ENCODE measurements at regions not wholly inside any gene's neighbourhood (a gene's known extent, or its start where the extent isn't known, plus 50 kb on each side); places are given as distances from the start of the nearest gene placed in this dataset.

DNA sequence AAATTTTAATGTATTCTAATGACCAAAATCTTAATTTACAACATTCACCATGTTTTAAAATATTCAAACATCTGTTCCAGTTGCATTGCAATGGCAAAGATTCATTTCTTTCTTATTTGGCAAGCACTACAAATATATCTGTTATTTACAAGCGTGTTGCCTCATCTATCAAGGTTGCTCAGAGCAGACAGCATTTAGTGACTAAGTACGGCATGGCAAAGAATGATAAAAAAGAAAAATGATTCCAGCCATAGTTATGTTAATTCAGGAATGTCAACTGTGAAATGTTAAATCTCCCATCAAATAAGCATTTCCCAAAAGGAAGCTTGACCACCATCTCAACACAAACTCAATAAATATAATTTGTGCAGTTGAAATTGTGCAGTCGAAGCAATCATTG, 312.1 kb downstream of the SEC23A start:
- TF ChIP-seq, protein P1, sequence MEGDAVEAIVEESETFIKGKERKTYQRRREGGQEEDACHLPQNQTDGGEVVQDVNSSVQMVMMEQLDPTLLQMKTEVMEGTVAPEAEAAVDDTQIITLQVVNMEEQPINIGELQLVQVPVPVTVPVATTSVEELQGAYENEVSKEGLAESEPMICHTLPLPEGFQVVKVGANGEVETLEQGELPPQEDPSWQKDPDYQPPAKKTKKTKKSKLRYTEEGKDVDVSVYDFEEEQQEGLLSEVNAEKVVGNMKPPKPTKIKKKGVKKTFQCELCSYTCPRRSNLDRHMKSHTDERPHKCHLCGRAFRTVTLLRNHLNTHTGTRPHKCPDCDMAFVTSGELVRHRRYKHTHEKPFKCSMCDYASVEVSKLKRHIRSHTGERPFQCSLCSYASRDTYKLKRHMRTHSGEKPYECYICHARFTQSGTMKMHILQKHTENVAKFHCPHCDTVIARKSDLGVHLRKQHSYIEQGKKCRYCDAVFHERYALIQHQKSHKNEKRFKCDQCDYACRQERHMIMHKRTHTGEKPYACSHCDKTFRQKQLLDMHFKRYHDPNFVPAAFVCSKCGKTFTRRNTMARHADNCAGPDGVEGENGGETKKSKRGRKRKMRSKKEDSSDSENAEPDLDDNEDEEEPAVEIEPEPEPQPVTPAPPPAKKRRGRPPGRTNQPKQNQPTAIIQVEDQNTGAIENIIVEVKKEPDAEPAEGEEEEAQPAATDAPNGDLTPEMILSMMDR (IDR thresholded peaks at IDR 0.05; ENCODE audit: low read depth, low read length), result no peak
- H3K4me3 ChIP-seq (ENCODE audit: low read depth, low read length), result no peak overlapping the region
- DNase-seq (ENCODE audit: low read depth, low spot score), result no peak
- in situ Hi-C loops (cut with HindIII; ENCODE audit: low sequenced_read_pairs), result no loop called here

DNA sequence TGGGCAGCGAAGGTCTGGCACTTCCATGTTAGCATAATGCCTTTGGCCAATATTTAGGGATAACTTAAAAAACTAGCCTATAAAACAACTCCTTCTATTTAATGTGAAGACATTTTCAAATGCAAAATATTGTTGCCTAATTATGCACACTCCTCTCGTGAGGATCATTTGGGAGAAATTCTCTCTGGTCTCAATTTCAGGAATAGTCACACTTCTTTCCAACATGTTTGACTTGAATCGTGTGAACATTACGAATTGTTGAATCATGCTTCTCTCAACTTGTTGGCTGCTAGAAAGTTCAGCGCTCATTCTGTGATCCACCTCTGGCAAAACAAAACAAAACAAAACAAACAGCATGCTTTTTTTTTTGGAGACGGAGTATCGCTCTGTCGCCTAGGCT, 313.2 kb downstream of the SEC23A start:
- in situ Hi-C loops (cut with HindIII; ENCODE audit: low sequenced_read_pairs), result no loop called here
- H3K4me3 ChIP-seq (ENCODE audit: low read depth, low read length), result no peak overlapping the region
- TF ChIP-seq, protein P1 (IDR thresholded peaks at IDR 0.05; ENCODE audit: low read depth, low read length), result no peak
- no peak for DNase-seq (ENCODE audit: low read depth, low spot score)

DNA sequence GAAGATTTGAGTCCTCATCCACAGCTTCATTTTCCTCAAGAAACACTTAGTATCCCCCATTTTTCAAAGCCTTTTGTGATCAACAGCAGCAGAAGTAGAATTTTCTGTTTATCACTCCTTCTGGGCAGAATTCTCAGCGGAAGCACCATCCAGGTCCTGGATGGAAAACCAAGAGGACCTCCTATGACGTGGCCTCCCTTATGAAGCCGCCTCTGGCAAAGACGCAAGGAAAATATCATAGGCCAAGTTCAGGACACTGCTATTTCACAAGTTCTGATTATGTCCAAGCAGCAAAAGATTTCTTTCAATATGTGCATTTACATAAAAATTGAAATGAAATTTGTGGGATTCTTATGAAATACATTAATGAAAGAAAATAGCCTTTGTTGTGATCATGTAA, 315.0 kb downstream of the SEC23A start:
- DNase-seq (ENCODE audit: low read depth, low spot score), result no peak
- TF ChIP-seq, protein P1 (IDR thresholded peaks at IDR 0.05; ENCODE audit: low read depth, low read length), result no peak
- in situ Hi-C loops (cut with HindIII; ENCODE audit: low sequenced_read_pairs), result no loop called here
- no peak overlapping the region for H3K4me3 ChIP-seq (ENCODE audit: low read depth, low read length)

DNA sequence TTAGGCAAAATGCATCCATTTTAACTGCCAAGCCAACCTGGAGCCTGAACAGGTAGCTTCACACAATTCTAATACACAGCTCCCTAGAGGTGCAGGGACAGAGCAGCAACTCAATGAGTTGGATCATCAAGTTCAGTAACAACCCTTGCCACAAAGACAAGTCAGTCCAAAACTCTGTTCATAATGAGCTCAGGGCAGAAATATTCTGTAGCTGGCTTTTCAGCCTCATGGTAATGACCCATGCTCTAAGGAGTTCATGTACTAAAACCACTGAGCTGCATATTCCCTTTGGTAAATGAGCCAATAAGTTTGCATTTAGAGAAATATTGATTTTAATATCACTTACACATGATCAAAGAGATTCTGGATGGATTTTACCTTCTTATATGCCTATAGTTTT, 316.1 kb downstream of the SEC23A start:
- in situ Hi-C loops (cut with HindIII; ENCODE audit: low sequenced_read_pairs), result no loop called here
- TF ChIP-seq, protein P1 (IDR thresholded peaks at IDR 0.05; ENCODE audit: low read depth, low read length), result no peak

DNA sequence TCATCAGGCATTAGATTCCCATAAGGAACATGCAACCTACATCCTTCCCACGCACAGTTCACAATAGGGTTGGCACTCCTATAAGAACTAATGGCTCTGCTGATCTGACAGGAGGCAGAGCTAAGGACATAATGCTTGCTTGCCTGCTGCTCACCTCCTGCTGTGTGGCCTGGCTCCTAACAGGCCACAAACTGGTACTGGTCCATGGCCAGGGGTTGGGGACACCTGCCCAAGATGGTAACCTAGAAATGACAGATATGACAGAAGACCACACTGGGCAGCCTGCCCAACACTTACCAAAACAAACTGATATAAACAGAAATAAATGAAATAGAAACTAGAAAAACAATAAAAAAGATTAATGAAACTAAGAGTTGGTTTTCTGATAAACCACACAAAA, 325.6 kb downstream of the SEC23A start:
- TF ChIP-seq, protein P1 (IDR thresholded peaks at IDR 0.05; ENCODE audit: low read depth, low read length), result no peak
- no peak for DNase-seq (ENCODE audit: low read depth, low spot score)
- in situ Hi-C loops (cut with HindIII; ENCODE audit: low sequenced_read_pairs), result no loop called here
- H3K4me3 ChIP-seq (ENCODE audit: low read depth, low read length), result no peak overlapping the region

More for the DNA sequence above, 316.1 kb downstream of the SEC23A start:
- no peak overlapping the region for H3K4me3 ChIP-seq (ENCODE audit: low read depth, low read length)
- DNase-seq (ENCODE audit: low read depth, low spot score), result no peak

DNA sequence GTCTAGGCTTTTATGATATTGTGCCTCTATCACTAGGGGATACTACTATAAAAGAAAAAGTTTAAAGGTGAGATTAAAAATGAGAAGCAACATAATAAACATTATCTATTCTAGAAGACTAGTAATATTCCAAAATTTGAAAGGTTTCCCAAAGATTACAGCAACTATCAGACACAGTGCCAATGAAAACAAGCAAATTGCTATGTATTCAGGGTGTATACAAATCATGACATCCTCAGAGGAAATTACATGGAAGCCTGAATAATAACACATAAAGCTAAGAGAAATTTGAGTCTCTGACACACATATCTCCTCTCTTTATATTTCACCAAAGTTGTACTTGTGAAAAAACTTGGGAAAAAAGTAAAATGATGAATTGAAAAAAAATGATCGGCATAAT, 327.0 kb downstream of the SEC23A start:
- TF ChIP-seq, protein P1 (IDR thresholded peaks at IDR 0.05; ENCODE audit: low read depth, low read length), result no peak

DNA sequence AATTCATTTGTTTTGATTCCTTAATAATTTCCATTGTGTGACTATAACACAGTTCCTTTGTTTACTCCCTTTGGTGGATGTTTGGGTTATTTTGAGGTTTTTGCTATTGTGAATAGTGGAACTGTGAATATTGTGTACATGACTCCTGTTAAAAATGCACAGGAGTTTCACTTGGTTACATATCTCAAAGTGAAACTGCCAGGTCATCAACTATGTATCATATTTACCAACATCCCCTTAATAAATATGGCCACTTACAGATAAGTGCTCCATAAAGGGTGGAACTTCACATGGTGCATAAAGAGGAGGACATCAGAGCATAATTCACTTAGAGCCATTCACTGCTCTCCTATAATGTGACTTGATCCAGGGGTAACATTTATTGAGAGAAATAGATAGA, 328.9 kb downstream of the SEC23A start:
- TF ChIP-seq, protein P1 (IDR thresholded peaks at IDR 0.05; ENCODE audit: low read depth, low read length), result no peak
- H3K4me3 ChIP-seq (ENCODE audit: low read depth, low read length), result no peak overlapping the region
- in situ Hi-C loops (cut with HindIII; ENCODE audit: low sequenced_read_pairs), result no loop called here
- DNase-seq (ENCODE audit: low read depth, low spot score), result no peak

More for the DNA sequence above, 327.0 kb downstream of the SEC23A start:
- no peak for DNase-seq (ENCODE audit: low read depth, low spot score)
- in situ Hi-C loops (cut with HindIII; ENCODE audit: low sequenced_read_pairs), result no loop called here
- H3K4me3 ChIP-seq (ENCODE audit: low read depth, low read length), result no peak overlapping the region
